SK-N-SH (cell line): ENCODE measurements at regions not wholly inside any gene's neighbourhood (a gene's known extent, or its start where the extent isn't known, plus 50 kb on each side); places are given as distances from the start of the nearest gene placed in this dataset.

ENCODE experiments used
- CTCF ChIA-PET: fragments of 300-600, 350-600 bp; formaldehyde crosslinking; extraction: SDS; loops from one replicate; lab custom pipeline; 2021; lab: Yijun Ruan, JAX
- POLR2A ChIA-PET: fragments of 350-600 bp; sonication (Branson Sonifier 250); formaldehyde crosslinking; extraction: SDS; loops from one replicate; lab custom pipeline; 2020; ENCODE audit warnings: antibody characterized with exemption, inconsistent platforms; lab: Yijun Ruan, JAX
- DNase-seq: peaks from one replicate; pipeline ENCODE4 v3.0.0; 2012
- H2AFZ ChIP-seq: fragments of 200-600 bp; sonication (generic); 2 replicates; pipeline ENCODE4 v1.8.1; 2016; ENCODE audit warnings: antibody characterized with exemption, mild to moderate bottlenecking, low read depth
- H3F3A ChIP-seq: fragments of 200-600 bp; sonication (generic); replicated peaks from 2 replicates; pipeline ENCODE3; 2016; ENCODE audit warnings: antibody characterized with exemption, mild to moderate bottlenecking; ENCODE audit not compliant: insufficient read depth
- H3K27ac ChIP-seq, 2 experiments: fragments of 200-500 bp in 1 of 2; fragments of 200-600 bp in 1 of 2; sonication (Bioruptor generic) in 1 of 2; sonication (generic), shearing (Covaris generic) in 1 of 2; 2 replicates each; pipeline versions ENCODE4 v1.5.1 to v1.6.1; 2014 to 2016; ENCODE audit warnings: low read depth in 2 of 2, inconsistent platforms in 1 of 2, low read length in 1 of 2, mild to moderate bottlenecking in 1 of 2, mixed read lengths in 1 of 2
- H3K27me3 ChIP-seq: fragments of 200-600 bp; sonication (generic), shearing (Covaris generic); 2 replicates; pipeline ENCODE4 v1.6.1; 2016; ENCODE audit warnings: mixed run types; ENCODE audit not compliant: insufficient read depth
- H3K36me3 ChIP-seq, 2 experiments: fragments of 200-500 bp in 1 of 2; fragments of 200-600 bp in 1 of 2; sonication (Bioruptor generic) in 1 of 2; sonication (generic) in 1 of 2; replicated peaks in 1 of 2; 2 replicates each; pipeline versions ENCODE3 to v1.5.1; 2014 to 2016; ENCODE audit warnings: low read length in 1 of 2, mild to moderate bottlenecking in 1 of 2; ENCODE audit not compliant: insufficient read depth in 2 of 2, control insufficient read depth in 1 of 2
- H3K4me1 ChIP-seq, 2 experiments: fragments of 200-500 bp in 1 of 2; fragments of 200-600 bp in 1 of 2; sonication (Bioruptor generic) in 1 of 2; sonication (generic), shearing (Covaris generic) in 1 of 2; 2 replicates each; pipeline versions ENCODE4 v1.5.1 to v1.6.1; 2014 to 2016; ENCODE audit warnings: low read depth in 1 of 2, low read length in 1 of 2, mixed run types in 1 of 2; ENCODE audit not compliant: insufficient read depth in 2 of 2, control insufficient read depth in 1 of 2
- H3K4me2 ChIP-seq: fragments of 200-600 bp; sonication (generic), shearing (Covaris generic); 2 replicates; pipeline ENCODE4 v1.6.1; 2017; ENCODE audit warnings: mixed run types
- H3K4me3 ChIP-seq, 2 experiments: fragments of 200-500 bp in 1 of 2; fragments of 200-600 bp in 1 of 2; sonication (Bioruptor generic) in 1 of 2; sonication (generic), shearing (Covaris generic) in 1 of 2; 2 replicates each; pipeline versions ENCODE4 v1.5.1 to v1.8.1; 2014 to 2016; ENCODE audit warnings: low read depth in 2 of 2, inconsistent platforms in 1 of 2, low read length in 1 of 2, mild to moderate bottlenecking in 1 of 2, mixed read lengths in 1 of 2, moderate library complexity in 1 of 2
- H3K79me2 ChIP-seq: fragments of 200-600 bp; sonication (generic); 2 replicates; pipeline ENCODE4 v1.8.1; 2017; ENCODE audit warnings: mild to moderate bottlenecking; ENCODE audit not compliant: insufficient read depth
- H3K9ac ChIP-seq: fragments of 200-600 bp; sonication (generic); 2 replicates; pipeline ENCODE4 v1.6.1; 2017; ENCODE audit warnings: mixed run types
- H3K9me2 ChIP-seq: fragments of 200-600 bp; sonication (generic); 2 replicates; pipeline ENCODE4 v1.6.1; 2017; ENCODE audit warnings: mixed run types
- H3K9me3 ChIP-seq: fragments of 200-600 bp; sonication (generic); 2 replicates; pipeline ENCODE4 v1.6.1; 2017; ENCODE audit warnings: mixed run types, mild to moderate bottlenecking, moderate library complexity
- H4K20me1 ChIP-seq: fragments of 200-600 bp; sonication (generic); 2 replicates; pipeline ENCODE4 v1.6.1; 2017; ENCODE audit warnings: mild to moderate bottlenecking, mixed run types; ENCODE audit not compliant: insufficient read depth
- CHD2 ChIP-seq: fragments of 150-350 bp; IDR thresholded peaks from 2 replicates; pipeline ENCODE4 v1.6.1; 2018; ENCODE audit warnings: low read length; ENCODE audit not compliant: partially characterized antibody
- EP300 ChIP-seq, 2 experiments: IDR thresholded peaks; 2 replicates each; pipeline versions ENCODE4 v1.4.0 to v1.6.1; 2012; ENCODE audit warnings: borderline replicate concordance in 1 of 2, low read depth in 1 of 2, low read length in 1 of 2
- EZH2phosphoT487 ChIP-seq: fragments of 200-600 bp; sonication (generic); IDR thresholded peaks from 2 replicates; pipeline ENCODE4 v1.6.1; 2017; ENCODE audit warnings: low read depth, mixed run types, mild to moderate bottlenecking, antibody characterized with exemption, moderate library complexity, borderline replicate concordance
- GATA2 ChIP-seq: sonication (generic); formaldehyde crosslinking; IDR thresholded peaks from 2 replicates; pipeline ENCODE4 v1.5.0; 2020; ENCODE audit warnings: mild to moderate bottlenecking, missing genetic modification reagents
- IRF3 ChIP-seq: fragments of 150-350 bp; IDR thresholded peaks from 2 replicates; pipeline ENCODE4 v1.6.1; 2016; ENCODE audit warnings: mild to moderate bottlenecking, low read depth, low read length
- NRF1 ChIP-seq: IDR thresholded peaks from 2 replicates; pipeline ENCODE4 v1.6.1; 2012; ENCODE audit warnings: low read depth, mild to moderate bottlenecking, low read length
- RCOR1 ChIP-seq: fragments of 150-350 bp; IDR thresholded peaks from 2 replicates; pipeline ENCODE4 v1.6.1; 2017; ENCODE audit warnings: antibody characterized with exemption, low read length
- RXRA ChIP-seq: IDR thresholded peaks from 2 replicates; pipeline ENCODE4 v1.4.0; 2012; ENCODE audit warnings: low read depth, mild to moderate bottlenecking, borderline replicate concordance
- USF2 ChIP-seq: fragments of 150-350 bp; IDR thresholded peaks from 2 replicates; pipeline ENCODE4 v1.6.1; 2017; ENCODE audit warnings: antibody characterized with exemption, low read length, low read depth, borderline replicate concordance
- YY1 ChIP-seq: IDR thresholded peaks from 2 replicates; pipeline ENCODE4 v1.4.0; 2012; ENCODE audit warnings: low read depth, mild to moderate bottlenecking
- ZBTB33 ChIP-seq: IDR thresholded peaks from 2 replicates; pipeline ENCODE4 v1.4.0; 2012; ENCODE audit warnings: low read depth, borderline replicate concordance

- TF ChIP-seq USF2 = no peak
- no peak for TF ChIP-seq RCOR1
- no peak for TF ChIP-seq GATA2 (CRISPR knock-in tag)
- TF ChIP-seq YY1 = no peak
- TF ChIP-seq RXRA = no peak
Observed at GRCh38 chr15:61509327-61509840, 280.3 kb upstream of the RORA start (continued).

- TF ChIP-seq IRF3 (no peak), RCOR1 (no peak), NRF1 (no peak), ZBTB33 (no peak), EZH2phosphoT487 (no peak), CHD2 (no peak), EP300 (IDR thresholded peaks at IDR 0.05; ENCODE audit: borderline replicate concordance in 1 of 2, low read depth in 1 of 2, low read length in 1 of 2) (no peak)
- TF ChIP-seq, all 33 proteins: peak for 0
Observed at GRCh38 chr15:61503383-61503969, 274.4 kb upstream of the RORA start.

More at GRCh38 chr15:61503383-61503969, 274.4 kb upstream of the RORA start:
- Histone ChIP-seq H3K9me3 (no peaks in the 10 kb centered on the region), H3K27me3 (no peaks in the 10 kb centered on the region), H3K9ac (no peak overlapping the region), H3F3A (no peaks in the 10 kb centered on the region), H4K20me1 (no peaks in the 10 kb centered on the region), H3K36me3 (no peaks in the 10 kb centered on the region), H3K9me2 (no peaks in the 10 kb centered on the region), H2AFZ (no peak overlapping the region), H3K27ac (no peak overlapping the region), H3K4me1 (peaks cover 0 to 9% of the 10 kb centered on the region in 2 experiments; a peak in 1 of 4 replicates), H3K4me3 (no peak overlapping the region), H3K4me2 (no peak overlapping the region), H3K79me2 (no peaks in the 10 kb centered on the region)
- POLR2A ChIA-PET = no interaction called here
- DNase-seq = no peak
- CTCF ChIA-PET = interaction anchor here (1.5 kb wide), 1 partner anchor 30 kb away, joined by 3 read pairs; no protein-coding TSS in a partner anchor
